HG03095 (cell line): ENCODE measurements at regions not wholly inside any gene's neighbourhood (a gene's known extent, or its start where the extent isn't known, plus 50 kb on each side); places are given as distances from the start of the nearest gene placed in this dataset.

ENCODE experiments used
- ATAC-seq: cut with Tn5 transposase; IDR thresholded peaks from one replicate; pipeline ENCODE4 v1.9.1; 2021; ENCODE audit warnings: moderate library complexity; ENCODE audit not compliant: unreplicated experiment

DNA sequence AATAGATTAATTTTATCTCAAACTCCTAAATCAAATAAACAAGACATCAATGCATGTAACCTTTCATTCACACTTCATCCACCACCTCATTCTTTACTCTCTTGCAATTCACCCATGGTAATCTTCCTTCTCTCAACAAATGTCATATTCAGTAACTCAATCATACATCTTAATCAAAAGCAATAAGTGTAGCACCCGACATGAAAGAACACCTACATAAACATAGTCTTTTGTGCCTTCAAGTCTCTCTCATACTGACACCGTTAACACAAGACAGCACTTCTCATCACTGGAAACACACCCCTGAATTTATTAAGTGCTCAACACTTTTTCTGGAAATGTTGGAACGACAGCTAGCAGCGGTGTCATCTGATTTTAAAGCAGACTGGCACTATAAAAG is 225.9 kb downstream of the TTLL7 start:
- ATAC-seq: no peak

- ATAC-seq: no peak
Measured at GRCh38 chr1:83770319-83770661, 228.6 kb downstream of the TTLL7 start.

GRCh38 chr1:83769594-83770318 is 229.2 kb downstream of the TTLL7 start:
- no peak for ATAC-seq

GRCh38 chr1:83769072-83769471 is 229.9 kb downstream of the TTLL7 start:
- ATAC-seq: no peak

- no peak for ATAC-seq
Measured at GRCh38 chr1:83766241-83766691, 232.7 kb downstream of the TTLL7 start.

GRCh38 chr1:83765125-83765524 is 233.8 kb downstream of the TTLL7 start:
- ATAC-seq: no peak

DNA sequence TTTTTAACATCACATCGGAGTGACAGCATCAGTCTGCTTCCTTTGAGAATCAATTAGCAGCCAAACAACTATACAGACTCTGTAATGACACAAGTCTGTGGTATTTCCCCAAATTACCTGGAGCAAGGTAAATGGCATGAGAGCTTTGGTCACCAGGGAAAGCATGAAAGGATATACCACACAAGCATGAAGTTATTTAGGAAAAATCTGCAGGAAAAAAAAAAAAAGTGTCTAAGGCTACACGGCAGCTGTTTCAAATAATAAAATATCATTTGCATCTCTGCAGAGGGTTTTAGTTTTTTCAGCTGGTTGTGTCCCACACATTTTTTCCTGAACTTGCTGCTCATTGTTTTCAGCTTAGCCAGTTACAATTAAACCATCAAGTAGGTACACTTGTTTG is 234.7 kb downstream of the TTLL7 start:
- no peak for ATAC-seq

DNA sequence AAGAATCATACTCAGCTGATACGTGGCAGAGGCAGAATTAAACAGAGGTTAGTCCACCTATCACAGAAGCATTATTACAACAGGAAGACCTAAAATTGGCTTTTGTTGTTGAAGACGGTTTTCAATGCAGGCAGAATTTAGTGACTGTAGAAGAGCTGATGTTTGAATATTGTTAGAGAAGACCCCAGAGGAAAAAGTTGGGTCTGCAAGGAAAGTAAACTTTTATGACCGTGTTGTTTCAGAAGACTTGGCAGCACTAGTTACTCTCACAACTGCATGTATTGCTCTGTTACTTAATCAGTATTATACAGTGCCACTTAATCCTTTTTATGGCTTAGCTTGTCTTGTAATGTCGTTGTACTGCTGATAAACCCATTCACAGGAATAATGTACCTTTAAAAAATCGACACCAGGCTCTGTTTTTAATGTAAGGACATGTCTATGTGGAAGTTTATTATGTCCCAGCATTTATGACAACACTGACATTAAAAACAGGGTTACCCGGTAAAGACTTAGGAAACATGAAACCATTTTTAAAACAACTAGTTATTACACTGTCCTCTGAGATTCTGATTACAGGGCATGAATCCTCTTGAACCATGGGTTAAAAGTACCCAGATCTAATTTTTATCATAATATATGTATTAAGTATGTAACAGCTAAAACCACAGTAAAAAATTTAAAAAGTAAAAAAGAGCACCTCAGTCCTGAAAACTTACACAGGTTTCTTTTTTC is 235.4 kb downstream of the TTLL7 start:
- ATAC-seq: no peak

DNA sequence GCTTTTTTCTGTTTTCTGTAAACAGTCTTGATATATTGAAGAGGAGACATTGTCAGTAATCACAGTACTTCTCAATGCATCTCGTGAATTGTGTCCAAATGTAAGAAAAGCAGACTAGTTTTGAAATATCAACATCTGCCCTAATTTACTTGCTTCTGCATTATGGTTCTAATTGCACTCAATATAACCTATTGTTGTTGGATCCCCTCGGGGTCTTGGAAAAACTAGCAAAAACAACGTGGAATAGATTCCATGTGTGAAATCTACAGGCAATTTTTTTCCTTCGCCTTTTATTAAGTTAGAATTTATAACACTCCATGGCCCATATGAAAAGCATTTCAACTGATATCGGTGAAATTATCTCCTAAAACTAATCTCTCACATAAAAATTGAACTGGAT is 236.5 kb downstream of the TTLL7 start:
- ATAC-seq: no peak

- ATAC-seq: no peak
Measured at GRCh38 chr1:83762039-83762365, 236.9 kb downstream of the TTLL7 start.

- ATAC-seq: peak; percentile 100
Measured at GRCh38 chr1:83761167-83762038, 237.5 kb downstream of the TTLL7 start.

- ATAC-seq: peak; percentile 11
Measured at GRCh38 chr1:83760226-83761021, 238.5 kb downstream of the TTLL7 start.

DNA sequence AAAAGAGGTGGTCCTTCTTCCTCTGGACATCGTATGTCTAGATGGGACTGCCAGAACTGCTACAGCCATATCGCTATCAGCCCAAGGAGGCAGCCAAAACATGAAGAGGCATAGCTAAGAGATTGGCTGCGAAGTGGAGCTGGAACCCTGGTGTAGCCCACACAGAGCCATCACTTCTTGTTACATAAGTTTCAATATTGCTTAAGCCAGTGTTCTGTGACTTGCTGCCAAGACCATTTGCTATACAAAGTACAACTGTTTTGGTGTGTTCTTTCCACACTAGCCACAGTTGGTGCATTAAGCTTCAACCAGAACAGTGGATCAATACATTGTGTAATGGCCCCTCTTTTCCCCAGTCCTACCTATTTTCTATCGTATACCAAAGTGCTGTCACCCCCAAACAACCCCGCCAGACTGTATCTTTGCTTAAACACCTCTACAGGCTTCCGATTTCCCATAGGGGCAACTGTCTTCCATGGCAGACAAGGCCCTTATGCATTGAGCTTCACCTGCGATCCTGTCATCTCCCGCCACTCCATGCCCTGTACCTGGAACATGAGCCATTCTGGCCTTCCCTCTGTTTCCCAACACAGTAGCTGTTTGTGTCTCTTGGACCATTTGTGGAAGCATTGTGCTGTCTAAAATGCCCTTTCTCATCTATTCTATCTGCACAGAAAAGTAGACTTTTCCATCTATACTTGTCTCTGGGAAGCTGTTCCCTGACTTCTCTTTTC is 241.8 kb downstream of the TTLL7 start:
- ATAC-seq: no peak

DNA sequence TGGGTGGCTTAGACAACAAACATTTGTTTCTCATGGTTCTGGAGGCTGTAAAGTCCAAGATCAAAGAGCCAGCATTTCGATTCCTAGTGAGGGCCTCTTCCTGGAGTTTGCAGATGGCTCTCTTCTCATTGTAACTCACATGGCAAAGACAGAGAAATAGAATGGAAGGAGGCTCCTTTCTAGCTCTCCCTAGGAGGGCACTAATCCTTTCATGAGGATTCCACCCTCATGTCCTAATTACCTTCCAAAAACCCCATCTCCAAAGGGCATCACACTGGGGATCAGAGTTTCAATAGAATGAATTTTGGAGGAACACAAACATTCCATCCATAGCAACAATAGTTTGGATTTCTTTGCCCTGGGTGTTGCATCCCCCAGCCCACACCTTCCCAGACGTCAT is 247.3 kb downstream of the TTLL7 start:
- no peak for ATAC-seq

- ATAC-seq: no peak
Measured at GRCh38 chr1:83750201-83750600, 248.7 kb downstream of the TTLL7 start.

DNA sequence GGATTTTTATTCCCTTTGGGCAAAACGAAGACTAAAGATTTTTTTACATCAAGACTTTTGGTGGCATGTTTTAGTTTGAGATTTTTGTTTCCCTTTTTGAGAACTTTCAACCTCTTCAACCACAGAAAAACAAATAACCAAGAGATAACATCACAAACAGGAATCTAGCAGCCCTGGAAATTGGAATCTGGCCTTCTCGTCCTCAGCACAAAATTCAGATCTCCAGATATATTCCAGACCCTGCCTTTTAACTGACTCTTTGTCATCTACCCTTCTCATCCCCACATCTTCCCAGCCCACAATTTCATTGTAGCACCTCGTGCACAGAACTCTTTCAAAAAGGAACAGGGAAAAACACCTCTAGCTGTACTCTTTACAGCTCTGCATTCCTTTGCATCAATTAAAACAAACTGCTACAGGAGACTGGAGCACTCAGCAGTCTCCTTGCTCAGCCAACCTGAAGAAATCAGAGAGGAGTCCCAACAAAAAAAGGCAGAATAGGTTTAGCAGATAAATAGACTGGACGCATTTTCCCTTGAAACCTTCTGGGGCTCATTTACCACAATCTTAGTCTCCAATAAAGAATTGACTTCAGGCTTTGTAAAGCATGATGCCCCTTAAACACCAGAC is 251.0 kb downstream of the TTLL7 start:
- ATAC-seq: no peak

DNA sequence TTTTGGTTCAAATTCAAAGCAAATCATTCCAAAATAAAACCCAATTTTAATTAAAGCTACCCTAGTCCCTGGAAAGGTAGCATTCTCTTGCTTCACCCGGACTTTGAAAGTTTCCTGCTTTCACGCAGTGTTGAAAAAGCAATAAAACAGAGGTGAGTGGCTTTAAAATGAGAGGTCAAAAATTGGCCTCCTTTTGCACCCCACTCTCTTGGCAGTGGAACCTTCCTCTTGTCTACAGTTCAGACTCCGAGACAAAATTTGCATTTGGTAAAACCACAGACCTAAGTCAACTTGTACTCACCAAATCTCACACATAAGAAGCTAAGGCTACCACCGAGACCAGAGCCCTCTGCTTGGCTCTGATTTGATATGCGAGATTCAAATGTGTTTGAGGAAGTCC is 252.7 kb downstream of the TTLL7 start:
- ATAC-seq: peak; percentile 80

DNA sequence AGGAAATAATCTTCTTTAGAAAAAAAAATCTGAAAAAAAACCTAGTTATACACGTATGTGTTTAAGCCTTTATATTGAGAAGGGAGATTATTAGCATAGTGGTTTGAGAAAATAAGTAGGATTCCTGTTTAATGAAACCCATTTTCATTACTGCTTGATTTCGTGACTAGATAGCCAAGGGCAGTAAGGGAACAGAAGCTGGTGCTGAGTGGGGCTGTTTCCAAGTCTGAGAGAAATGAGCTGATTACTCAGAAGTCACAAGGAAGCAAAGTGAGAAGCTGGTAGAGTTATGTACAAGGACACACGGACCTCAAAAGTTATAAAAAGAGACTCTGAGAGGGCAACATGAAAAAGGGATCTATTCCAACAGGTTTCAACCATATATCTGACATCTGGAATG is 256.5 kb downstream of the TTLL7 start:
- no peak for ATAC-seq

- ATAC-seq: no peak
Measured at GRCh38 chr1:83741770-83742169, 257.2 kb downstream of the TTLL7 start.

DNA sequence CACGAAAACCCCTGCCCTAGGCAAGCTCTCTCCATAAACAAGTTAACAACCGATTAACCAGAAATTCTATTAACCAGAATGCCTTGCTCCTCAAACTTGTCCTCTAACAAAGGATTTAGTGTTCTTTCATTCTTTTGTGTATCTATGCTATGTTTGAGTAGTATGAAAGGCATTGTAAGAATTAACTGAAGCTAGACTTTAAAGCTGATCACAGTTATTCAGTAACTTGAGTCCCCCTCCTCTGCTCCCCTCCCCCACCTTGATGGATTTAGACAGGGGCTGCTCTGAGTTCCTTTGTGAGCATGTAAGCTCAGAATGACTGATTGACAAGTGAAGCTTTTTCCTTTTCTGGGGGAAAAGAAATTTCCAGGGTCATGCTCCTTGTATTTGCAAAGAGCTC is 257.6 kb downstream of the TTLL7 start:
- no peak for ATAC-seq
